ENCODE measurements at regions not wholly inside any gene's neighbourhood (a gene's known extent, or its start where the extent isn't known, plus 50 kb on each side); places are given as distances from the start of the nearest gene placed in this dataset.

GRCh38 chr18:57959278-57959677, 84.7 kb upstream of the NEDD4L start:
- no peak for TF ChIP-seq EZH2 (IDR thresholded peaks at IDR 0.05)
- no peak for TF ChIP-seq POLR2AphosphoS5 (IDR thresholded peaks at IDR 0.05; ENCODE audit: low read depth, low read length)
- peak; percentile 52 to 64 (median 58); a peak in 5 of 6 replicates for TF ChIP-seq CTCF (IDR thresholded peaks at IDR 0.05 in 2 of 3, conservative IDR thresholded peaks at IDR 0.05 in 1 of 3; ENCODE audit: borderline replicate concordance in 1 of 3, insufficient read depth in 1 of 3, low read depth in 2 of 3, low read length in 2 of 3)
- peak; percentile 69 for TF ChIP-seq RAD21 (IDR thresholded peaks at IDR 0.05; ENCODE audit: low read depth)
- no peak for TF ChIP-seq EZH2phosphoT487 (IDR thresholded peaks at IDR 0.05; ENCODE audit: borderline replicate concordance)
- no peak for TF ChIP-seq POLR2A (IDR thresholded peaks at IDR 0.05; ENCODE audit: borderline replicate concordance, extremely low read depth, insufficient read depth, insufficient read length)
- no peak for TF ChIP-seq ZBTB33 (IDR thresholded peaks at IDR 0.05; ENCODE audit: extremely low read depth, insufficient replicate concordance, low read length)
- TF ChIP-seq REST (IDR thresholded peaks at IDR 0.05; ENCODE audit: low read depth), result no peak
- TF ChIP-seq CBX3 (IDR thresholded peaks at IDR 0.05; ENCODE audit: low read depth), result peak; percentile 64; the same call in 1 of the 2 replicates
- TF ChIP-seq ZNF274 (IDR thresholded peaks at IDR 0.05; ENCODE audit: low read depth, low read length), result no peak
- TF ChIP-seq TCF7L2 (IDR thresholded peaks at IDR 0.05; ENCODE audit: borderline replicate concordance, extremely low read depth, insufficient read depth, insufficient read length), result no peak
- no peak for TF ChIP-seq YY1 (IDR thresholded peaks at IDR 0.05; ENCODE audit: extremely low read depth, insufficient replicate concordance, low read depth, low read length)
